Epithelial cell of esophagus (primary cell): ENCODE measurements at regions not wholly inside any gene's neighbourhood (a gene's known extent, or its start where the extent isn't known, plus 50 kb on each side); places are given as distances from the start of the nearest gene placed in this dataset.

Experiments used
- DNase-seq: peaks from one replicate; pipeline ENCODE4 v3.0.0; 2010; ENCODE audit warnings: low read depth
- H3K4me3 ChIP-seq: 2 replicates; pipeline ENCODE4 v1.5.1; 2011; ENCODE audit warnings: mild to moderate bottlenecking, low read length, control low read depth
- CTCF ChIP-seq: IDR thresholded peaks from 2 replicates; pipeline ENCODE4 v1.5.1; 2011; ENCODE audit warnings: low read depth, mild to moderate bottlenecking, low read length, control low read depth, inconsistent platforms; ENCODE audit not compliant: insufficient read depth; ENCODE audit errors: missing control alignments

GRCh38 chr14:22513066-22513812 lies 75.8 kb downstream of the DAD1 start:
- DNase-seq = no peak
- TF ChIP-seq CTCF = no peak
- H3K4me3 ChIP-seq = no peak overlapping the region

GRCh38 chr14:22512106-22512814 lies 76.8 kb downstream of the DAD1 start:
- no peak overlapping the region for H3K4me3 ChIP-seq
- no peak for TF ChIP-seq CTCF
- DNase-seq = no peak

GRCh38 chr14:22510527-22511110 lies 78.4 kb downstream of the DAD1 start:
- DNase-seq = no peak
- no peak for TF ChIP-seq CTCF
- H3K4me3 ChIP-seq = no peak overlapping the region

GRCh38 chr14:22509751-22510300 lies 79.2 kb downstream of the DAD1 start:
- H3K4me3 ChIP-seq = no peak overlapping the region
- no peak for DNase-seq
- TF ChIP-seq CTCF = no peak

GRCh38 chr14:22509036-22509709 lies 79.9 kb downstream of the DAD1 start:
- TF ChIP-seq CTCF = no peak
- H3K4me3 ChIP-seq = no peak overlapping the region
- DNase-seq = no peak

- no peak overlapping the region for H3K4me3 ChIP-seq
- DNase-seq = no peak
- no peak for TF ChIP-seq CTCF
Observed at GRCh38 chr14:22508662-22509035, 80.4 kb downstream of the DAD1 start.
